ENCODE measurements at regions not wholly inside any gene's neighbourhood (a gene's known extent, or its start where the extent isn't known, plus 50 kb on each side); places are given as distances from the start of the nearest gene placed in this dataset.
"Not testable (repeated sequence)": the region's sequence is repeated elsewhere in the genome, so short reads cannot be mapped to it uniquely, and the experiment has no call there.

GRCh38 chr16:31581065-31581464, 53.4 kb downstream of the AHSP start:
- not testable (repeated sequence) for TF ChIP-seq CTCF (conservative IDR thresholded peaks at IDR 0.05; ENCODE audit: low read length); EZH2phosphoT487 (IDR thresholded peaks at IDR 0.05; ENCODE audit: borderline replicate concordance, low read depth, low read length)
